ENCODE measurements at regions not wholly inside any gene's neighbourhood (a gene's known extent, or its start where the extent isn't known, plus 50 kb on each side); places are given as distances from the start of the nearest gene placed in this dataset.

- H3K9me3 Mint-ChIP-seq: no peaks in the 10 kb centered on the region
- WGBS, 2 experiments (ENCODE audit: insufficient coverage in 1 of 2, insufficient read length in 1 of 2): 94 to 97% methylated on average over 2 of the region's 2 CpGs
- no peaks in the 10 kb centered on the region for H3K27me3 Mint-ChIP-seq (ENCODE audit: insufficient read depth)
- DNase-seq: no peak
- Histone ChIP-seq H3K9me3 (ENCODE audit: control insufficient read depth, low read length) (no peaks in the 10 kb centered on the region), H3K36me3 (ENCODE audit: control insufficient read depth, insufficient read depth, low read length) (no peaks in the 10 kb centered on the region), H3K27ac (ENCODE audit: low read depth, low read length) (no peak overlapping the region), H3K9ac (ENCODE audit: extremely low read depth, low read length, poor library complexity, severe bottlenecking) (no peak overlapping the region), H3K27me3 (ENCODE audit: control insufficient read depth, insufficient read depth, low read length, poor library complexity, severe bottlenecking) (no peaks in the 10 kb centered on the region), H3K4me3 (ENCODE audit: low read length) (no peak overlapping the region), H3K4me1 (ENCODE audit: control insufficient read depth, insufficient read depth, low read length) (no peaks in the 10 kb centered on the region)
- TF ChIP-seq, protein P1, sequence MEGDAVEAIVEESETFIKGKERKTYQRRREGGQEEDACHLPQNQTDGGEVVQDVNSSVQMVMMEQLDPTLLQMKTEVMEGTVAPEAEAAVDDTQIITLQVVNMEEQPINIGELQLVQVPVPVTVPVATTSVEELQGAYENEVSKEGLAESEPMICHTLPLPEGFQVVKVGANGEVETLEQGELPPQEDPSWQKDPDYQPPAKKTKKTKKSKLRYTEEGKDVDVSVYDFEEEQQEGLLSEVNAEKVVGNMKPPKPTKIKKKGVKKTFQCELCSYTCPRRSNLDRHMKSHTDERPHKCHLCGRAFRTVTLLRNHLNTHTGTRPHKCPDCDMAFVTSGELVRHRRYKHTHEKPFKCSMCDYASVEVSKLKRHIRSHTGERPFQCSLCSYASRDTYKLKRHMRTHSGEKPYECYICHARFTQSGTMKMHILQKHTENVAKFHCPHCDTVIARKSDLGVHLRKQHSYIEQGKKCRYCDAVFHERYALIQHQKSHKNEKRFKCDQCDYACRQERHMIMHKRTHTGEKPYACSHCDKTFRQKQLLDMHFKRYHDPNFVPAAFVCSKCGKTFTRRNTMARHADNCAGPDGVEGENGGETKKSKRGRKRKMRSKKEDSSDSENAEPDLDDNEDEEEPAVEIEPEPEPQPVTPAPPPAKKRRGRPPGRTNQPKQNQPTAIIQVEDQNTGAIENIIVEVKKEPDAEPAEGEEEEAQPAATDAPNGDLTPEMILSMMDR (conservative IDR thresholded peaks at IDR 0.05): no peak
- no peaks in the 10 kb centered on the region for H3K36me3 Mint-ChIP-seq (ENCODE audit: low read depth)
- no peak overlapping the region for H3K4me3 Mint-ChIP-seq
- H3K4me1 Mint-ChIP-seq: peaks cover 8% of the 10 kb centered on the region
- H3K27ac Mint-ChIP-seq: no peak overlapping the region
Observed at GRCh38 chr4:13968723-13969122, 341.2 kb upstream of the BOD1L1 start.

DNA sequence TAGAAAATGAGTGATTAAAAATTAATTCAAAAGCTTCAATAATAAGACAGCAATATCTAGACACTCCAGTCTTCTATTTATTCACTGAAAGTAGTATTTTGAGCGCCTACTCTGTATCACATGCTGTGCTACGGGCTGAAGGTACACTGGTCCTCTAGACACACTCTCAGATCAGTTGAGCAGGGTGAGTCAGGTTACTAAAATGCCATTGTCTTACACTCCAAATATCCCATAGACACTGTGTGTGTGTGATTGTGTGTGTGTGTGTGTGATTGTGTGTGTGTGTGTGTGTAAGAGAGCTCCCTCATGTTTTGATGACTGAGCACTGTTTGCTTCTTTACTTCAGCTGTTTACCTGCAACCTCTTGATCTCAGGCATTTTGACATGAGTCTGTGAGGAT, 342.8 kb upstream of the BOD1L1 start:
- H3K9me3 Mint-ChIP-seq: no peaks in the 10 kb centered on the region

GRCh38 chr4:13977746-13978145, 350.2 kb upstream of the BOD1L1 start:
- H3K27me3 ChIP-seq (ENCODE audit: control insufficient read depth, insufficient read depth, low read length, poor library complexity, severe bottlenecking): no peaks in the 10 kb centered on the region
- peaks cover 8% of the 10 kb centered on the region for H3K9me3 ChIP-seq (ENCODE audit: control insufficient read depth, low read length)
- no peaks in the 10 kb centered on the region for H3K27me3 Mint-ChIP-seq (ENCODE audit: insufficient read depth)
- H3K4me1 Mint-ChIP-seq: no peaks in the 10 kb centered on the region
- no peak overlapping the region for H3K27ac ChIP-seq (ENCODE audit: low read depth, low read length)
- H3K36me3 ChIP-seq (ENCODE audit: control insufficient read depth, insufficient read depth, low read length): no peaks in the 10 kb centered on the region
- 90% methylated on average over 2 to 5 of the region's 5 CpGs for WGBS, 2 experiments (ENCODE audit: insufficient coverage in 1 of 2, insufficient read length in 1 of 2)
- H3K4me3 Mint-ChIP-seq: no peak overlapping the region
- H3K36me3 Mint-ChIP-seq (ENCODE audit: low read depth): no peaks in the 10 kb centered on the region
- H3K9me3 Mint-ChIP-seq: peaks cover 3% of the 10 kb centered on the region
- DNase-seq: no peak
- H3K4me3 ChIP-seq (ENCODE audit: low read length): no peak overlapping the region
- H3K9ac ChIP-seq (ENCODE audit: extremely low read depth, low read length, poor library complexity, severe bottlenecking): no peak overlapping the region
- H3K27ac Mint-ChIP-seq: no peak overlapping the region
- H3K4me1 ChIP-seq (ENCODE audit: control insufficient read depth, insufficient read depth, low read length): no peaks in the 10 kb centered on the region
- TF ChIP-seq, protein P1 (conservative IDR thresholded peaks at IDR 0.05): no peak

More for the DNA sequence above, 342.8 kb upstream of the BOD1L1 start:
- no peak for DNase-seq
- no peaks in the 10 kb centered on the region for H3K36me3 Mint-ChIP-seq (ENCODE audit: low read depth)
- Histone ChIP-seq H3K4me3 (ENCODE audit: low read length) (no peak overlapping the region), H3K27ac (ENCODE audit: low read depth, low read length) (no peak overlapping the region), H3K9me3 (ENCODE audit: control insufficient read depth, low read length) (no peaks in the 10 kb centered on the region), H3K36me3 (ENCODE audit: control insufficient read depth, insufficient read depth, low read length) (no peaks in the 10 kb centered on the region), H3K4me1 (ENCODE audit: control insufficient read depth, insufficient read depth, low read length) (no peaks in the 10 kb centered on the region), H3K9ac (ENCODE audit: extremely low read depth, low read length, poor library complexity, severe bottlenecking) (no peak overlapping the region), H3K27me3 (ENCODE audit: control insufficient read depth, insufficient read depth, low read length, poor library complexity, severe bottlenecking) (no peaks in the 10 kb centered on the region)
- 94 to 100% methylated on average over 2 of the region's 2 CpGs for WGBS, 2 experiments (ENCODE audit: insufficient coverage in 1 of 2, insufficient read length in 1 of 2)
- H3K4me1 Mint-ChIP-seq: peaks cover 8% of the 10 kb centered on the region
- H3K4me3 Mint-ChIP-seq: no peak overlapping the region
- no peaks in the 10 kb centered on the region for H3K27me3 Mint-ChIP-seq (ENCODE audit: insufficient read depth)
- H3K27ac Mint-ChIP-seq: no peak overlapping the region
- TF ChIP-seq, protein P1 (conservative IDR thresholded peaks at IDR 0.05): no peak
